ENCODE measurements at regions not wholly inside any gene's neighbourhood (a gene's known extent, or its start where the extent isn't known, plus 50 kb on each side); places are given as distances from the start of the nearest gene placed in this dataset.

DNA sequence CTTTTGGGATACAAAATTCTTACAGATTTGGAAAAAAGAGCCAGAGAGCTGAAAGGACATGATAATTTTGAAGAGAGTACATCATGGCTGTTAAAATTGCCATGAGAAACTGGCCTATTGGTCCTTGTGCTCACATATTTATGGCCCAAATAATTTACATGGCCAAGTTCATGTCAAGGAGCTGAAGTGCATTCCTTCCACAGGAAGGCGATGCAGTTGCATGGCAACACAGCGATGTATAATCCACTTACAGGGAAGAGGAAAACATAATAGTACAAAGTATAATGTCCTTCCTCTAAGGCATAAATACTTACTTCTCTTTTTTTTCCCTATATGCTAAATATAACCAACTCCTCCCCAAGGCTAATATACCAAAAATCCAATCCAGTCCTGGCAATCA lies 914.5 kb upstream of the AGA start:
- no peak overlapping the region for H3K27ac ChIP-seq
- ATAC-seq (no peak), DNase-seq (no peak)
- 65 to 90% methylated on average over 2 of the region's 2 CpGs for WGBS, 2 donors
- TF ChIP-seq, protein P1, sequence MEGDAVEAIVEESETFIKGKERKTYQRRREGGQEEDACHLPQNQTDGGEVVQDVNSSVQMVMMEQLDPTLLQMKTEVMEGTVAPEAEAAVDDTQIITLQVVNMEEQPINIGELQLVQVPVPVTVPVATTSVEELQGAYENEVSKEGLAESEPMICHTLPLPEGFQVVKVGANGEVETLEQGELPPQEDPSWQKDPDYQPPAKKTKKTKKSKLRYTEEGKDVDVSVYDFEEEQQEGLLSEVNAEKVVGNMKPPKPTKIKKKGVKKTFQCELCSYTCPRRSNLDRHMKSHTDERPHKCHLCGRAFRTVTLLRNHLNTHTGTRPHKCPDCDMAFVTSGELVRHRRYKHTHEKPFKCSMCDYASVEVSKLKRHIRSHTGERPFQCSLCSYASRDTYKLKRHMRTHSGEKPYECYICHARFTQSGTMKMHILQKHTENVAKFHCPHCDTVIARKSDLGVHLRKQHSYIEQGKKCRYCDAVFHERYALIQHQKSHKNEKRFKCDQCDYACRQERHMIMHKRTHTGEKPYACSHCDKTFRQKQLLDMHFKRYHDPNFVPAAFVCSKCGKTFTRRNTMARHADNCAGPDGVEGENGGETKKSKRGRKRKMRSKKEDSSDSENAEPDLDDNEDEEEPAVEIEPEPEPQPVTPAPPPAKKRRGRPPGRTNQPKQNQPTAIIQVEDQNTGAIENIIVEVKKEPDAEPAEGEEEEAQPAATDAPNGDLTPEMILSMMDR (IDR thresholded peaks at IDR 0.05): no peak
- intact Hi-C loops (cut with DNase I): no loop called here
- H3K36me3 ChIP-seq: no peaks in the 10 kb centered on the region
- H3K9me3 ChIP-seq: peaks cover 0 to 28% (median 0%) of the 10 kb centered on the region in 11 donors
- no peaks in the 10 kb centered on the region for H3K4me1 ChIP-seq
- no peak overlapping the region for H3K4me3 ChIP-seq
- no peaks in the 10 kb centered on the region for H3K27me3 ChIP-seq

DNA sequence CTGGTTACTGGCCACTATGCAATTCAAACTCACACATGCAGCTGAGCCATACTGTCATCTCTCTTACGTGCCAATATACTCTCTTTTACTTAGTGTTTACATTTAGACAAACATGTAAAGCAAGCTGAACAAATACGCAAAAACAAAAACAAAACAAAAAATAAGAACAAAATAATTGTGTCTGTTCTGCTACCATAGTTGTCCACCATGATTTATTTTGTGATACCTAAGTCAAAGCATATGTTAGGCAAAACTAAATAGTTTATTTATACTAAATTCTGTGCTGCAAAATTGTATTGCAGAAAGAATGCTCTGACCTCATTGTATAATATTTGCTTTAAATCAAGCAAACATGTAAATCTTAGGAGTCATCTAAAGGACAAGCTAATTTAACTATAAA lies 943.2 kb upstream of the AGA start:
- intact Hi-C loops (cut with DNase I): no loop called here
- H3K27ac ChIP-seq: no peak overlapping the region
- H3K4me1 ChIP-seq: no peaks in the 10 kb centered on the region
- ATAC-seq: no peak
- 80 to 86% methylated on average over 2 of the region's 2 CpGs for WGBS, 2 donors
- H3K27me3 ChIP-seq: no peaks in the 10 kb centered on the region
- no peaks in the 10 kb centered on the region for H3K36me3 ChIP-seq
- no peak overlapping the region for H3K4me3 ChIP-seq
- TF ChIP-seq, protein P1 (IDR thresholded peaks at IDR 0.05): no peak
- DNase-seq: no peak
- H3K9me3 ChIP-seq: peaks cover 0 to 9% (median 0%) of the 10 kb centered on the region in 11 donors

DNA sequence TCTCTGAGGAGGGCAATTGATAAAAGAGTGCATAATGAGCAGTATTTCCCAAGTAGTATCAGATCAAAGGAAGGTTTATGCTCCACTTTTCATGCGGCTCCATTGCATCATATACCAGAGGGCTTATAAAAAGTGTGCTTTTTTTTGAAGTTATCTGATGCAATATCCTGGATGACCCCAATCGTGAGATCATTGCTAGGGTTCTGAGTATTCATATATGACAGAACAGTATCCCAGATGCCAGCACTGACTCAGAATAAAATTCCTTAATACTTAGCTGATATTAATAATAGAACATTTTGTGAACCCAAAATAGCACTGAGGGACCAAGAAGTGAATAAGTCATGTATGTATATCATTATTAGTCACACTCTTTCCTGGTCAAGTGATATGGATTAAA lies 945.5 kb upstream of the AGA start:
- Histone ChIP-seq H3K27ac (no peak overlapping the region), H3K4me3 (no peak overlapping the region), H3K36me3 (no peaks in the 10 kb centered on the region), H3K27me3 (no peaks in the 10 kb centered on the region), H3K9me3 (peaks cover 0 to 8% (median 0%) of the 10 kb centered on the region in 11 donors), H3K4me1 (no peaks in the 10 kb centered on the region)
- 72 to 73% methylated on average over 2 of the region's 2 CpGs for WGBS, 2 donors
- no peak for ATAC-seq
- DNase-seq: no peak
- TF ChIP-seq, protein P1 (IDR thresholded peaks at IDR 0.05): no peak
- intact Hi-C loops (cut with DNase I): no loop called here

DNA sequence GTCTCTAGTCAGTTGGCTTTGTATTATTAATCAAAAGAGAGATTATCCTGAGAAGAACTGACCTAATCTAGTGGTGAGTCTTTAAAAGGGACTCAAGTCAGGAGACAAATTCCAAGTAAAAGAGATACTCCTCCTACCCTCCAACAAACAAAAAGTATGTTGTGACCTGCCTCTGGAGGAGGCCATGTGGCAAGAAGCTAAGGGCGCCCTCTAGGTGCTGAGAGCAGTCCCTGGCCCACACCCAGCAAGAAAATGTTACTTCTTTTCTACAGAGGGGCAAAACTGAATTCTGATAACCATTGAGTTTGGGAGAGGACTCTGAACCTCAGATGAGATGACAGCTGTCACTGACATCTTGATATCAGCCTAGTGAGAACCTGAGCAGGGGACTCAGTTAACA lies 953.6 kb upstream of the AGA start:
- intact Hi-C loops (cut with DNase I): no loop called here
- peaks cover 0 to 25% (median 0%) of the 10 kb centered on the region in 11 donors for H3K9me3 ChIP-seq
- DNase-seq (no peak), ATAC-seq (no peak)
- no peaks in the 10 kb centered on the region for H3K4me1 ChIP-seq
- H3K4me3 ChIP-seq: no peak overlapping the region
- no peaks in the 10 kb centered on the region for H3K36me3 ChIP-seq
- TF ChIP-seq, protein P1 (IDR thresholded peaks at IDR 0.05): no peak
- 56 to 64% methylated on average over 1 of the region's 1 CpG for WGBS, 2 donors
- H3K27me3 ChIP-seq: no peaks in the 10 kb centered on the region
- no peak overlapping the region for H3K27ac ChIP-seq
